HCT116 (cell line): ENCODE measurements at regions not wholly inside any gene's neighbourhood (a gene's known extent, or its start where the extent isn't known, plus 50 kb on each side); places are given as distances from the start of the nearest gene placed in this dataset.

ENCODE experiments used
- ATAC-seq: fragments of 200-7000 bp; cut with Tn5 transposase; 2 replicates; pipeline ENCODE4 v1.9.1; 2020; ENCODE audit warnings: mild to moderate bottlenecking, moderate library complexity
- BruUV-seq: library from RNA; stranded (reverse); fragments of 400-500 nt; replicated peaks from 2 replicates; lab custom pipeline; 2021; lab: Mats Ljungman, UMichigan
- CTCF ChIA-PET: fragments of 300-600 bp; sonication (Branson Sonifier 250); formaldehyde crosslinking; loops from one replicate; lab custom pipeline; 2021; ENCODE audit warnings: antibody characterized with exemption; lab: Charles Lee
- POLR2A ChIA-PET: fragments of 300-600, 350-600 bp; sonication (Branson Sonifier 250); formaldehyde crosslinking; loops from one replicate; lab custom pipeline; 2021; ENCODE audit warnings: antibody characterized with exemption; lab: Charles Lee
- RAD21 ChIA-PET, 2 experiments: fragments of 300-600 bp; sonication (Branson Sonifier 250); formaldehyde crosslinking; loops; one replicate each; lab custom pipeline; 2023; ENCODE audit warnings: low total read pairs in 2 of 2; ENCODE audit not compliant: uncharacterized antibody in 2 of 2, unreplicated experiment in 2 of 2, low non-redundant PET in 1 of 2; lab: Charles Lee
- DNase-seq: peaks from one replicate; pipeline ENCODE4 v3.0.0-alpha.2; 2010; ENCODE audit warnings: low read depth, low spot score
- H2AFZ ChIP-seq: fragments of 200-600 bp; shearing (Covaris generic), sonication (generic); 2 replicates; pipeline ENCODE4 v1.6.1; 2017; ENCODE audit warnings: low read depth, mixed run types, mixed read lengths, antibody characterized with exemption, low read length; ENCODE audit not compliant: poor library complexity, severe bottlenecking
- H3K27ac ChIP-seq: 2 replicates; pipeline ENCODE4 v1.5.1; 2012; ENCODE audit warnings: low read depth, low read length
- H3K27me3 ChIP-seq: fragments of 200-600 bp; sonication (generic); 2 replicates; pipeline ENCODE4 v1.6.1; 2016; ENCODE audit warnings: mixed run types, low read length, mixed read lengths; ENCODE audit not compliant: insufficient read depth
- H3K36me3 ChIP-seq, 2 experiments: fragments of 200-500 bp in 1 of 2; fragments of 200-600 bp in 1 of 2; sonication (Bioruptor generic) in 1 of 2; sonication (generic) in 1 of 2; 2 replicates each; pipeline versions ENCODE4 v1.5.1 to v1.6.1; 2014 to 2016; ENCODE audit warnings: low read length in 2 of 2, inconsistent platforms in 1 of 2, mixed read lengths in 1 of 2, mixed run types in 1 of 2; ENCODE audit not compliant: insufficient read depth in 2 of 2, control insufficient read depth in 1 of 2
- H3K4me1 ChIP-seq, 2 experiments: fragments of 200-600 bp in 1 of 2; sonication (generic) in 1 of 2; 2 replicates each; pipeline versions ENCODE4 v1.5.1 to v1.6.1; 2012 to 2017; ENCODE audit warnings: low read length in 2 of 2, inconsistent platforms in 1 of 2, mild to moderate bottlenecking in 1 of 2, mixed read lengths in 1 of 2, mixed run types in 1 of 2, moderate library complexity in 1 of 2; ENCODE audit not compliant: insufficient read depth in 2 of 2, control insufficient read depth in 1 of 2
- H3K4me2 ChIP-seq: fragments of 200-600 bp; sonication (generic); 2 replicates; pipeline ENCODE4 v1.6.1; 2017; ENCODE audit warnings: mixed run types, low read length, mixed read lengths
- H3K4me3 ChIP-seq, 2 experiments: fragments of 200-600 bp in 1 of 2; sonication (generic) in 1 of 2; replicated peaks in 1 of 2; 2 replicates each; pipeline ENCODE4 v1.5.1; 2011 to 2016; ENCODE audit warnings: low read length in 2 of 2, control low read depth in 1 of 2, low read depth in 1 of 2, mild to moderate bottlenecking in 1 of 2, mixed read lengths in 1 of 2, mixed run types in 1 of 2
- H3K79me2 ChIP-seq: fragments of 200-600 bp; sonication (generic); 2 replicates; pipeline ENCODE4 v1.6.1; 2017; ENCODE audit warnings: mild to moderate bottlenecking, mixed run types, low read length, moderate library complexity, mixed read lengths; ENCODE audit not compliant: insufficient read depth
- H3K9ac ChIP-seq: fragments of 200-600 bp; sonication (generic); 2 replicates; pipeline ENCODE4 v1.6.1; 2016; ENCODE audit warnings: low read length, mixed read lengths
- H3K9me2 ChIP-seq: fragments of 200-600 bp; sonication (generic), shearing (Covaris generic); 2 replicates; pipeline ENCODE4 v1.6.1; 2017; ENCODE audit warnings: mixed run types, mild to moderate bottlenecking, moderate library complexity; ENCODE audit not compliant: insufficient read depth
- H3K9me3 ChIP-seq, 2 experiments: fragments of 200-500 bp in 1 of 2; fragments of 200-600 bp in 1 of 2; sonication (Bioruptor generic) in 1 of 2; sonication (generic) in 1 of 2; 2 replicates each; pipeline ENCODE4 v1.6.1; 2014 to 2017; ENCODE audit warnings: low read length in 2 of 2, mixed read lengths in 2 of 2, inconsistent platforms in 1 of 2, low read depth in 1 of 2, mild to moderate bottlenecking in 1 of 2, mixed run types in 1 of 2, moderate library complexity in 1 of 2; ENCODE audit not compliant: control insufficient read depth in 1 of 2, insufficient read depth in 1 of 2
- H4K20me1 ChIP-seq: fragments of 200-600 bp; sonication (generic), shearing (Covaris generic); 2 replicates; pipeline ENCODE4 v1.6.1; 2017; ENCODE audit warnings: mixed run types, mild to moderate bottlenecking, moderate library complexity; ENCODE audit not compliant: insufficient read depth
- CBX3 ChIP-seq: IDR thresholded peaks from 2 replicates; pipeline ENCODE4 v1.6.1; 2012; ENCODE audit warnings: low read depth
- CEBPB ChIP-seq: IDR thresholded peaks from 2 replicates; pipeline ENCODE4 v1.6.1; 2012; ENCODE audit warnings: low read depth
- CTCF ChIP-seq, 3 experiments: fragments of 200-600 bp in 1 of 3; sonication (generic) in 1 of 3; IDR thresholded peaks in 2 of 3; conservative IDR thresholded peaks in 1 of 3; 2 replicates each; pipeline ENCODE4 v1.5.1; 2012 to 2017; ENCODE audit warnings: low read depth in 2 of 3, low read length in 2 of 3, antibody characterized with exemption in 1 of 3, borderline replicate concordance in 1 of 3, control low read depth in 1 of 3, mild to moderate bottlenecking in 1 of 3, mixed read lengths in 1 of 3, mixed run types in 1 of 3, moderate library complexity in 1 of 3; ENCODE audit not compliant: insufficient read depth in 1 of 3
- EGR1 ChIP-seq: IDR thresholded peaks from 2 replicates; pipeline ENCODE4 v1.6.1; 2012; ENCODE audit warnings: low read depth
- ELF1 ChIP-seq: IDR thresholded peaks from 2 replicates; pipeline ENCODE4 v1.6.1; 2012; ENCODE audit warnings: low read depth, borderline replicate concordance
- EZH2 ChIP-seq: fragments of 200-600 bp; sonication (generic); IDR thresholded peaks from 2 replicates; pipeline ENCODE4 v1.6.1; 2017; ENCODE audit warnings: antibody characterized with exemption, mixed run types
- EZH2phosphoT487 ChIP-seq: fragments of 200-600 bp; IDR thresholded peaks from 2 replicates; pipeline ENCODE4 v1.6.1; 2018; ENCODE audit warnings: antibody characterized with exemption, borderline replicate concordance
- FOSL1 ChIP-seq: IDR thresholded peaks from 2 replicates; pipeline ENCODE4 v1.6.1; 2012; ENCODE audit warnings: low read depth
- JUND ChIP-seq: IDR thresholded peaks from 2 replicates; pipeline ENCODE4 v1.6.1; 2012
- POLR2AphosphoS5 ChIP-seq: IDR thresholded peaks from 2 replicates; pipeline ENCODE4 v1.6.1; 2011; ENCODE audit warnings: mild to moderate bottlenecking, low read depth, low read length, moderate library complexity
- SIN3A ChIP-seq: IDR thresholded peaks from 2 replicates; pipeline ENCODE4 v1.6.1; 2012; ENCODE audit warnings: low read depth
- SP1 ChIP-seq: IDR thresholded peaks from 2 replicates; pipeline ENCODE4 v1.6.1; 2012; ENCODE audit warnings: low read depth
- SRF ChIP-seq: IDR thresholded peaks from 2 replicates; pipeline ENCODE4 v1.6.1; 2012; ENCODE audit warnings: low read depth
- TCF7L2 ChIP-seq: IDR thresholded peaks from 2 replicates; pipeline ENCODE4 v1.7.0; 2011; ENCODE audit warnings: borderline replicate concordance, inconsistent platforms; ENCODE audit not compliant: insufficient read depth, insufficient read length; ENCODE audit errors: extremely low read depth
- YY1 ChIP-seq: IDR thresholded peaks from 2 replicates; pipeline ENCODE4 v1.6.1; 2011; ENCODE audit warnings: low read length, low read depth, moderate library complexity, mild to moderate bottlenecking; ENCODE audit not compliant: insufficient replicate concordance; ENCODE audit errors: extremely low read depth
- ZFX ChIP-seq: fragments of 450-650 bp; IDR thresholded peaks from 2 replicates; pipeline ENCODE4 v1.6.1; 2017
- ZNF274 ChIP-seq: fragments of 200-500 bp; sonication (Bioruptor generic); IDR thresholded peaks from 2 replicates; pipeline ENCODE4 v1.6.1; 2014; ENCODE audit warnings: mild to moderate bottlenecking, low read depth, low read length, inconsistent platforms
- intact Hi-C: fragments of 100-400 bp; cut with micrococcal nuclease; formaldehyde crosslinking; loops from 2 replicates; pipeline ENCODE4 v1.10.0; 2022
- TF ChIP-seq, protein P1 (sequence below): IDR thresholded peaks from 2 replicates; pipeline ENCODE4 v1.6.1; 2012
- TF ChIP-seq, protein P2 (sequence below): IDR thresholded peaks from 2 replicates; pipeline ENCODE4 v1.6.1; 2012
- TF ChIP-seq, protein P3 (sequence below): IDR thresholded peaks from 2 replicates; pipeline ENCODE4 v1.6.1; 2012; ENCODE audit warnings: low read depth

- POLR2A ChIA-PET: no interaction called here
- CTCF ChIA-PET: no interaction called here
- H3K9me3 ChIP-seq: no peaks in the 10 kb centered on the region
- H3K9ac ChIP-seq: no peak overlapping the region
- intact Hi-C loops: no loop called here
- no peaks in the 10 kb centered on the region; the same call in 1 of the 2 replicates for H3K27me3 ChIP-seq
- H3K36me3 ChIP-seq: no peaks in the 10 kb centered on the region
- ATAC-seq: no peak
- no peak overlapping the region for H3K4me2 ChIP-seq
- no peak overlapping the region for H2AFZ ChIP-seq
- H4K20me1 ChIP-seq: no peaks in the 10 kb centered on the region
- H3K4me1 ChIP-seq: no peaks in the 10 kb centered on the region
- BruUV-seq: no TSS peak
- no peak overlapping the region for H3K27ac ChIP-seq
- H3K79me2 ChIP-seq: no peaks in the 10 kb centered on the region
- no peaks in the 10 kb centered on the region for H3K9me2 ChIP-seq
- DNase-seq: no peak
- TF ChIP-seq ZNF274: no peak
- no peak for TF ChIP-seq CTCF (IDR thresholded peaks at IDR 0.05 in 2 of 3, conservative IDR thresholded peaks at IDR 0.05 in 1 of 3; ENCODE audit: borderline replicate concordance in 1 of 3, insufficient read depth in 1 of 3, low read depth in 2 of 3, low read length in 2 of 3)
- no peak for TF ChIP-seq FOSL1
- no peak for TF ChIP-seq ZFX
- TF ChIP-seq, protein P1, sequence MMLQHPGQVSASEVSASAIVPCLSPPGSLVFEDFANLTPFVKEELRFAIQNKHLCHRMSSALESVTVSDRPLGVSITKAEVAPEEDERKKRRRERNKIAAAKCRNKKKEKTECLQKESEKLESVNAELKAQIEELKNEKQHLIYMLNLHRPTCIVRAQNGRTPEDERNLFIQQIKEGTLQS: no peak
- no peak for TF ChIP-seq SP1
- TF ChIP-seq EGR1: no peak
- no peak for TF ChIP-seq EZH2phosphoT487
- TF ChIP-seq POLR2AphosphoS5: no peak
- TF ChIP-seq CEBPB: no peak
- TF ChIP-seq EZH2: no peak
- TF ChIP-seq SIN3A: no peak
- TF ChIP-seq, protein P2, sequence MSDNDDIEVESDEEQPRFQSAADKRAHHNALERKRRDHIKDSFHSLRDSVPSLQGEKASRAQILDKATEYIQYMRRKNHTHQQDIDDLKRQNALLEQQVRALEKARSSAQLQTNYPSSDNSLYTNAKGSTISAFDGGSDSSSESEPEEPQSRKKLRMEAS: no peak
- TF ChIP-seq YY1: no peak
- TF ChIP-seq, protein P3, sequence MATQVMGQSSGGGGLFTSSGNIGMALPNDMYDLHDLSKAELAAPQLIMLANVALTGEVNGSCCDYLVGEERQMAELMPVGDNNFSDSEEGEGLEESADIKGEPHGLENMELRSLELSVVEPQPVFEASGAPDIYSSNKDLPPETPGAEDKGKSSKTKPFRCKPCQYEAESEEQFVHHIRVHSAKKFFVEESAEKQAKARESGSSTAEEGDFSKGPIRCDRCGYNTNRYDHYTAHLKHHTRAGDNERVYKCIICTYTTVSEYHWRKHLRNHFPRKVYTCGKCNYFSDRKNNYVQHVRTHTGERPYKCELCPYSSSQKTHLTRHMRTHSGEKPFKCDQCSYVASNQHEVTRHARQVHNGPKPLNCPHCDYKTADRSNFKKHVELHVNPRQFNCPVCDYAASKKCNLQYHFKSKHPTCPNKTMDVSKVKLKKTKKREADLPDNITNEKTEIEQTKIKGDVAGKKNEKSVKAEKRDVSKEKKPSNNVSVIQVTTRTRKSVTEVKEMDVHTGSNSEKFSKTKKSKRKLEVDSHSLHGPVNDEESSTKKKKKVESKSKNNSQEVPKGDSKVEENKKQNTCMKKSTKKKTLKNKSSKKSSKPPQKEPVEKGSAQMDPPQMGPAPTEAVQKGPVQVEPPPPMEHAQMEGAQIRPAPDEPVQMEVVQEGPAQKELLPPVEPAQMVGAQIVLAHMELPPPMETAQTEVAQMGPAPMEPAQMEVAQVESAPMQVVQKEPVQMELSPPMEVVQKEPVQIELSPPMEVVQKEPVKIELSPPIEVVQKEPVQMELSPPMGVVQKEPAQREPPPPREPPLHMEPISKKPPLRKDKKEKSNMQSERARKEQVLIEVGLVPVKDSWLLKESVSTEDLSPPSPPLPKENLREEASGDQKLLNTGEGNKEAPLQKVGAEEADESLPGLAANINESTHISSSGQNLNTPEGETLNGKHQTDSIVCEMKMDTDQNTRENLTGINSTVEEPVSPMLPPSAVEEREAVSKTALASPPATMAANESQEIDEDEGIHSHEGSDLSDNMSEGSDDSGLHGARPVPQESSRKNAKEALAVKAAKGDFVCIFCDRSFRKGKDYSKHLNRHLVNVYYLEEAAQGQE: no peak
- no peak for TF ChIP-seq ELF1
- no peak for TF ChIP-seq SRF
- no peak for TF ChIP-seq JUND
- TF ChIP-seq CBX3: no peak
- no peak for TF ChIP-seq TCF7L2
- no peak overlapping the region for H3K4me3 ChIP-seq
- RAD21 ChIA-PET: no interaction called here
Observed at GRCh38 chr6:85291326-85291725, 158.6 kb upstream of the NT5E start.
